ENCODE measurements at regions not wholly inside any gene's neighbourhood (a gene's known extent, or its start where the extent isn't known, plus 50 kb on each side); places are given as distances from the start of the nearest gene placed in this dataset.

GRCh38 chr7:156073366-156074052 lies 261.2 kb upstream of the SHH start:
- TF ChIP-seq CTCF (IDR thresholded peaks at IDR 0.05) (no peak), POLR2A (IDR thresholded peaks at IDR 0.05) (no peak)

Data from thyroid gland (tissue), 4 donors.